ENCODE measurements at regions not wholly inside any gene's neighbourhood (a gene's known extent, or its start where the extent isn't known, plus 50 kb on each side); places are given as distances from the start of the nearest gene placed in this dataset.

GRCh38 chrX:39648548-39649254, 449.1 kb downstream of the BCOR start:
- TF ChIP-seq CTCF (IDR thresholded peaks at IDR 0.05; ENCODE audit: low read depth, low read length), result no peak
- DNase-seq (ENCODE audit: extremely low read depth, low read depth), result no peak

GRCh38 chrX:39650768-39651347, 446.9 kb downstream of the BCOR start:
- TF ChIP-seq CTCF (IDR thresholded peaks at IDR 0.05; ENCODE audit: low read depth, low read length), result no peak
- DNase-seq (ENCODE audit: extremely low read depth, low read depth), result no peak

DNA sequence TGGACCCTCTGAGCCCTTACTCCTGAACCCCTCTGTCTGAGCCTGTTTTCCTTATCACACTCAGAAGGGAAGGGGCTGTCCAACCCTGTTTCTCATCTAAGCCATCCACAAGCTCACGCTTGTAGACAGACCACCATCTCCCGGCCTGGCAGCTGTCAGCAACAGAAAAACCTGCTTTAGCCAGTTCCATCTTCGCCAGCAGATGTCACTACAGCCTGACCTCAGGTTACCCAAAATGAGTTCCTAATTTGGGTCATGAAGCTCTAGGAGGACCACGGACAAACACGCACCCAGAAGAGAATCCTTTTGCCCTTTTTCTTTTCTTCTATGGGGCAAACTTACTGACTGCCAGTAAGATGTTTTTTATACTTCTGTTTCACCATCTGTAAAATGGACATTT, 445.4 kb downstream of the BCOR start:
- peak; percentile 46 for TF ChIP-seq CTCF (IDR thresholded peaks at IDR 0.05; ENCODE audit: low read depth, low read length)
- no peak for DNase-seq (ENCODE audit: extremely low read depth, low read depth)

DNA sequence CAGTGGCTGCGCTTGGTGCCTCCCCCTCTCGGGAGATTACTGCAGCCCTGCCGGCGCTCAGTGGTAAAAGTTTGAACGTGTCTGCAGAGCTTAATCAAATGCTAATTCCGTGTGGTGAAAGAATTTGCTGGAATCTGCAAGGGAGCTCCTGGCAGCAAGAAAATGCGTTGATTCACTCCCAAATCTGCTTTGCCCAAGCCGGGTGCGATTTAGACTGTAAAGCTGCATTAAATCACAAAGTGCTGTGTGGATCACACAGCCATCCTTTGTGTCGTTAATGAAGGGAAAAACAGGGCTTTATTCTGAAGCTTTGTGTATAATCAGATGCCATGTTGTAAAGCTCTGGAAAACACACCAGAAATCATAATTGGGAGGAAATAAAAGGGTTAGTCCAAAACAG, 444.1 kb downstream of the BCOR start:
- TF ChIP-seq CTCF (IDR thresholded peaks at IDR 0.05; ENCODE audit: low read depth, low read length), result no peak
- no peak for DNase-seq (ENCODE audit: extremely low read depth, low read depth)

DNA sequence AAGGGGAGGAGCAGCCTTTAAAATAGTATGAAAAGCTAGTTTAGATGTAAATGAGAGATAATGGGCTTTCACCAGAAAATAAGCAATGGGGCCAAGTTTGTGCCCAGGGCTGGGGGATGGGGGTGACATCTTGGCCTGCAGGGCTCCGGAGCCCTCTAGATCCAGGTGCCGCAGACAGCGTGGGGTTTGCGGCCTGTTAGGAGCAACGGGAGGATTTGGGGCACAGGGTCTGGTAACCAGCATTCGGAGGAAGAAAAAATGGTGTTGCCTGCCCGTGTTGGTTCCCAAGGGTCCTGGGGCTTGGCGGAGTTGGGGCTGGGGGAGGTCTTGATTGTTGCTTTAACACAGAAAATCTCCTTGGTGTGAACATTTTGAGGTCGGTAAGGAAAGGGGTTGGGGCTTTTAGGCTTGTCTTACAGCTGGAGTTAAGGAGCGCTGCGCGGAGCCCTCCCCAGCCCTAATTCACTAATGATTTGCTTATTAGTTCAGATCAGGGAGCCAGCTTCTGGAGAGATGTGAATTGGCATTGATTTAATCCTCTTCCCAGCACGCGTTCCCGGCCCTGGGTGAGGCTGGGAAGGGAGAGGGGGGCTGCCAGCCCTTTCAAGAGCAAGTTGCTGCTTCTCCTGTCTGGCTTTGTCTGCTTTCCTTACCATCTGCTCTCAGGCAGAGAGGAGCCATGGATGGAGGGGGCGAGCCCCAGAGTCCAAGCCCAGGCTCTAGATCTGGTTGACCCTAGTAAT, 443.4 kb downstream of the BCOR start:
- DNase-seq (ENCODE audit: extremely low read depth, low read depth), result no peak
- no peak for TF ChIP-seq CTCF (IDR thresholded peaks at IDR 0.05; ENCODE audit: low read depth, low read length)

DNA sequence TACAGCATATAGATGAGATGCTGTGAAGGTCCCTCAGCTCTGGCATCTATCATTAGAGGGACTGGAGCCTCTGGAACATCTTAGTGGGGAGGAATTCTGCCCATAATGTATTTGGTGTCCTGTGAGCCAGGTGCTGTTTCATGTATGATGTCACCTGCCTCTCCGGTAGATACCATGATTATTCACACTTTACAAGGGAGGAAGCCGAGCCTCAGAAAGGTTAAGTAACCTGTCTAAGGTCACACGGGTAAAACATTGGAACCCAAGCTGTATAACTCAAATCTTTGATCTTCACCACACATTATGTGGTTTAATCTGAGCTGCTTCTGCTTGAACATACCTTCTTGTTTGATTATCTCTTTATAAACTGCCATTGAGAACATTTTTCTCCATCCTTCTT, 442.8 kb downstream of the BCOR start:
- no peak for DNase-seq (ENCODE audit: extremely low read depth, low read depth)
- no peak for TF ChIP-seq CTCF (IDR thresholded peaks at IDR 0.05; ENCODE audit: low read depth, low read length)

Data from AG09319 (cell line).